NCI-H526 (cell line): ENCODE measurements at regions not wholly inside any gene's neighbourhood (a gene's known extent, or its start where the extent isn't known, plus 50 kb on each side); places are given as distances from the start of the nearest gene placed in this dataset.
"Not testable (repeated sequence)": the region's sequence is repeated elsewhere in the genome, so short reads cannot be mapped to it uniquely, and the experiment has no call there.

Experiments
- DNase-seq, 2 experiments: peaks; one replicate each; lab custom pipeline; 2025; lab: John Stamatoyannopoulos, UW

- DNase-seq: no peak
Observed at GRCh38 chr6:73954881-73955280, 258.9 kb downstream of the CD109 start.

GRCh38 chr6:73951183-73951582, 255.2 kb downstream of the CD109 start:
- DNase-seq: no peak

GRCh38 chr6:73943930-73944652, 248.1 kb downstream of the CD109 start:
- no peak for DNase-seq

GRCh38 chr6:73943411-73943810, 247.4 kb downstream of the CD109 start:
- no peak for DNase-seq

GRCh38 chr6:73942592-73943186, 246.7 kb downstream of the CD109 start:
- DNase-seq: no peak

- no peak for DNase-seq
Observed at GRCh38 chr6:73941892-73942291, 245.9 kb downstream of the CD109 start.

- no peak for DNase-seq
Observed at GRCh38 chr6:73937805-73938204, 241.8 kb downstream of the CD109 start.

GRCh38 chr6:73932866-73933265, 236.9 kb downstream of the CD109 start:
- no peak for DNase-seq

- no peak for DNase-seq
Observed at GRCh38 chr6:73929405-73929804, 233.4 kb downstream of the CD109 start.

GRCh38 chr6:73927421-73927820, 231.4 kb downstream of the CD109 start:
- DNase-seq: no peak

- DNase-seq: not testable (repeated sequence)
Observed at GRCh38 chr6:73925703-73926102, 229.7 kb downstream of the CD109 start.

- DNase-seq: no peak
Observed at GRCh38 chr6:73923905-73924485, 228.0 kb downstream of the CD109 start.

- no peak for DNase-seq
Observed at GRCh38 chr6:73903155-73903554, 207.2 kb downstream of the CD109 start.

- no peak for DNase-seq
Observed at GRCh38 chr6:73901986-73902385, 206.0 kb downstream of the CD109 start.

- DNase-seq: no peak
Observed at GRCh38 chr6:73901311-73901710, 205.3 kb downstream of the CD109 start.

- no peak for DNase-seq
Observed at GRCh38 chr6:73898599-73898998, 202.6 kb downstream of the CD109 start.

GRCh38 chr6:73893696-73894095, 197.7 kb downstream of the CD109 start:
- DNase-seq: no peak

GRCh38 chr6:73888050-73888449, 192.0 kb downstream of the CD109 start:
- no peak for DNase-seq

- no peak for DNase-seq
Observed at GRCh38 chr6:73885393-73885792, 189.4 kb downstream of the CD109 start.

GRCh38 chr6:73884540-73884939, 188.5 kb downstream of the CD109 start:
- no peak for DNase-seq

- no peak for DNase-seq
Observed at GRCh38 chr6:73879501-73880293, 183.7 kb downstream of the CD109 start.

- no peak for DNase-seq
Observed at GRCh38 chr6:73878403-73878802, 182.4 kb downstream of the CD109 start.
